Neural cell (in vitro differentiated cells): ENCODE measurements at regions not wholly inside any gene's neighbourhood (a gene's known extent, or its start where the extent isn't known, plus 50 kb on each side); places are given as distances from the start of the nearest gene placed in this dataset.

Source experiments
- H2AFZ ChIP-seq: fragments of 200-600, 300-800 bp; sonication (generic), shearing (Covaris generic); 2 replicates; pipeline ENCODE4 v1.6.0; 2014; ENCODE audit warnings: low read depth, mild to moderate bottlenecking, antibody characterized with exemption, low read length, moderate library complexity
- H3F3A ChIP-seq: fragments of 200-600 bp; shearing (Covaris generic); 2 replicates; pipeline ENCODE4 v1.6.1; 2016; ENCODE audit warnings: mild to moderate bottlenecking, moderate library complexity, mixed read lengths, antibody characterized with exemption, low read length; ENCODE audit not compliant: insufficient read depth, poor library complexity, severe bottlenecking
- H3K27ac ChIP-seq: fragments of 200-600, 300-800 bp; sonication (generic), shearing (Covaris generic); 2 replicates; pipeline ENCODE4 v1.5.1; 2014; ENCODE audit warnings: mild to moderate bottlenecking, low read length, moderate library complexity
- H3K27me3 ChIP-seq: fragments of 300-800, 200-600 bp; sonication (generic), shearing (Covaris generic); 2 replicates; pipeline ENCODE4 v1.6.0; 2014; ENCODE audit warnings: mild to moderate bottlenecking, low read depth, low read length, moderate library complexity; ENCODE audit not compliant: insufficient read depth
- H3K36me3 ChIP-seq: fragments of 300-800, 200-600 bp; sonication (generic), shearing (Covaris generic); 2 replicates; pipeline ENCODE4 v1.5.1; 2014; ENCODE audit warnings: mild to moderate bottlenecking, antibody characterized with exemption, low read length, moderate library complexity; ENCODE audit not compliant: insufficient read depth
- H3K4me2 ChIP-seq: fragments of 300-800, 200-600 bp; sonication (generic), shearing (Covaris generic); 2 replicates; pipeline ENCODE4 v1.6.0; 2014; ENCODE audit warnings: mild to moderate bottlenecking, low read length
- H3K4me3 ChIP-seq: fragments of 300-800, 200-600 bp; sonication (generic), shearing (Covaris generic); 2 replicates; pipeline ENCODE4 v1.5.1; 2014; ENCODE audit warnings: mild to moderate bottlenecking, low read length, moderate library complexity
- H3K79me2 ChIP-seq: fragments of 200-600 bp; shearing (Covaris generic); replicated peaks from 2 replicates; pipeline ENCODE4 v1.6.0; 2014; ENCODE audit warnings: mild to moderate bottlenecking, low read length, moderate library complexity; ENCODE audit not compliant: insufficient read depth
- H3K9ac ChIP-seq: fragments of 300-800, 200-600 bp; sonication (generic), shearing (Covaris generic); 2 replicates; pipeline ENCODE4 v1.6.1; 2016; ENCODE audit warnings: mild to moderate bottlenecking, low read length, mixed read lengths
- H3K9me2 ChIP-seq: fragments of 200-600 bp; shearing (Covaris generic); 2 replicates; pipeline ENCODE4 v1.6.1; 2016; ENCODE audit warnings: mild to moderate bottlenecking, low read length, mixed read lengths; ENCODE audit not compliant: insufficient read depth
- H3K9me3 ChIP-seq: fragments of 200-600, 300-800 bp; sonication (generic), shearing (Covaris generic); 2 replicates; pipeline ENCODE4 v1.6.1; 2016; ENCODE audit warnings: mild to moderate bottlenecking, mixed run types, low read length, moderate library complexity, mixed read lengths
- H4K20me1 ChIP-seq: fragments of 200-600 bp; shearing (Covaris generic); 2 replicates; pipeline ENCODE4 v1.6.1; 2016; ENCODE audit warnings: mild to moderate bottlenecking, mixed run types; ENCODE audit not compliant: insufficient read depth
- EP300 ChIP-seq: fragments of 450-650 bp; conservative IDR thresholded peaks from 2 replicates; pipeline ENCODE4 v1.6.1; 2014; ENCODE audit warnings: antibody characterized with exemption, mild to moderate bottlenecking, moderate library complexity; ENCODE audit not compliant: poor library complexity, severe bottlenecking
- EZH2 ChIP-seq: fragments of 200-600, 300-800 bp; shearing (Covaris generic), sonication (generic); IDR thresholded peaks from 2 replicates; pipeline ENCODE4 v1.6.1; 2014; ENCODE audit warnings: antibody characterized with exemption, low read length, borderline replicate concordance, mild to moderate bottlenecking; ENCODE audit not compliant: insufficient read depth, poor library complexity, severe bottlenecking
- MXI1 ChIP-seq: fragments of 450-650 bp; conservative IDR thresholded peaks from 2 replicates; pipeline ENCODE4 v1.6.1; 2014; ENCODE audit warnings: antibody characterized with exemption, mild to moderate bottlenecking; ENCODE audit not compliant: poor library complexity, severe bottlenecking
- POLR2AphosphoS5 ChIP-seq: IDR thresholded peaks from 2 replicates; pipeline ENCODE4 v1.6.1; 2012
- RAD21 ChIP-seq: fragments of 450-650 bp; conservative IDR thresholded peaks from 2 replicates; pipeline ENCODE4 v1.6.1; 2014; ENCODE audit warnings: antibody characterized with exemption, mild to moderate bottlenecking, moderate library complexity
- SMC3 ChIP-seq: fragments of 450-650 bp; conservative IDR thresholded peaks from 2 replicates; pipeline ENCODE4 v1.6.1; 2014; ENCODE audit warnings: antibody characterized with exemption, mild to moderate bottlenecking, moderate library complexity; ENCODE audit not compliant: poor library complexity
- TAF1 ChIP-seq: IDR thresholded peaks from 2 replicates; pipeline ENCODE4 v1.6.1; 2012; ENCODE audit warnings: low read depth
- TF ChIP-seq, protein P1 (sequence below): IDR thresholded peaks from 2 replicates; pipeline ENCODE4 v1.6.1; 2012; ENCODE audit warnings: borderline replicate concordance
- TF ChIP-seq, protein P2 (sequence below): fragments of 450-650 bp; IDR thresholded peaks from 2 replicates; pipeline ENCODE4 v1.5.1; 2014; ENCODE audit warnings: antibody characterized with exemption, mild to moderate bottlenecking, moderate library complexity; ENCODE audit not compliant: poor library complexity, severe bottlenecking

DNA sequence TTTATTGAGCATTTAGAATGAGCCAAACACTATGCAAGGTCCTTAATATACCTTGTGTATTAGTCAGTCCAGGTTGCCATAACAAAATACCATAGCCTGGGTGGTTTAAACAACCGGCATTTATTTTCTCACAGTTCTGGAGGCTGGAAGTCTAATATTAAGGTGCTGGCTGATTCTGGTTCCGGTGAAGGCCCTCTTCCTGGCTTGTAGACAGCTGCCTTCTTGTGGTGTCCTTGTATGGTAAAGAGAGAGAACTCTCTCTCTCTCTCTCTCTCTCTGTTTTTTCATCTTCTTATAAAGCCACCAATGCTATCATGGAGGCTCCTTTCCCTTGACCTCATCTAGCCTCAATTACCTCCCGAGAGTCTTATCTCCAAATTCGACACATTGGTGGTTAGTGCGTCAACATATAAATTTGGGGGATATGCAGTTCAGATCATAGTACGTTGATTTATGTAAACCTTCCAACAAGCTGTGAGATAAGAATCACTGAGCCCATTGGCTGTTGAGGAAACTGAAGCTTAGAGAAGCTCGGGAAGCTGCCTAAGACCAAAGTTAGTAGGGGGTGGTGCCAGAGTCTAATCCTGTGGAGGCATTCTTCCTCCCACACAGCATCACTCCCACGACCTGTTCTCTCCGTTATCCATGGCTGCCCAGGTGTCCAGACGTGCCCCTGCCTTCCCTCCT is 298.0 kb upstream of the PROK2 start:
- H2AFZ ChIP-seq, result no peak overlapping the region
- H3F3A ChIP-seq, result no peaks in the 10 kb centered on the region
- H3K36me3 ChIP-seq, result no peaks in the 10 kb centered on the region
- no peak for TF ChIP-seq EZH2
- TF ChIP-seq RAD21, result no peak
- TF ChIP-seq, protein P1, sequence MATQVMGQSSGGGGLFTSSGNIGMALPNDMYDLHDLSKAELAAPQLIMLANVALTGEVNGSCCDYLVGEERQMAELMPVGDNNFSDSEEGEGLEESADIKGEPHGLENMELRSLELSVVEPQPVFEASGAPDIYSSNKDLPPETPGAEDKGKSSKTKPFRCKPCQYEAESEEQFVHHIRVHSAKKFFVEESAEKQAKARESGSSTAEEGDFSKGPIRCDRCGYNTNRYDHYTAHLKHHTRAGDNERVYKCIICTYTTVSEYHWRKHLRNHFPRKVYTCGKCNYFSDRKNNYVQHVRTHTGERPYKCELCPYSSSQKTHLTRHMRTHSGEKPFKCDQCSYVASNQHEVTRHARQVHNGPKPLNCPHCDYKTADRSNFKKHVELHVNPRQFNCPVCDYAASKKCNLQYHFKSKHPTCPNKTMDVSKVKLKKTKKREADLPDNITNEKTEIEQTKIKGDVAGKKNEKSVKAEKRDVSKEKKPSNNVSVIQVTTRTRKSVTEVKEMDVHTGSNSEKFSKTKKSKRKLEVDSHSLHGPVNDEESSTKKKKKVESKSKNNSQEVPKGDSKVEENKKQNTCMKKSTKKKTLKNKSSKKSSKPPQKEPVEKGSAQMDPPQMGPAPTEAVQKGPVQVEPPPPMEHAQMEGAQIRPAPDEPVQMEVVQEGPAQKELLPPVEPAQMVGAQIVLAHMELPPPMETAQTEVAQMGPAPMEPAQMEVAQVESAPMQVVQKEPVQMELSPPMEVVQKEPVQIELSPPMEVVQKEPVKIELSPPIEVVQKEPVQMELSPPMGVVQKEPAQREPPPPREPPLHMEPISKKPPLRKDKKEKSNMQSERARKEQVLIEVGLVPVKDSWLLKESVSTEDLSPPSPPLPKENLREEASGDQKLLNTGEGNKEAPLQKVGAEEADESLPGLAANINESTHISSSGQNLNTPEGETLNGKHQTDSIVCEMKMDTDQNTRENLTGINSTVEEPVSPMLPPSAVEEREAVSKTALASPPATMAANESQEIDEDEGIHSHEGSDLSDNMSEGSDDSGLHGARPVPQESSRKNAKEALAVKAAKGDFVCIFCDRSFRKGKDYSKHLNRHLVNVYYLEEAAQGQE, result no peak
- TF ChIP-seq SMC3, result no peak
- TF ChIP-seq MXI1, result no peak
- no peak for TF ChIP-seq TAF1
- no peak for TF ChIP-seq POLR2AphosphoS5
- TF ChIP-seq, protein P2, sequence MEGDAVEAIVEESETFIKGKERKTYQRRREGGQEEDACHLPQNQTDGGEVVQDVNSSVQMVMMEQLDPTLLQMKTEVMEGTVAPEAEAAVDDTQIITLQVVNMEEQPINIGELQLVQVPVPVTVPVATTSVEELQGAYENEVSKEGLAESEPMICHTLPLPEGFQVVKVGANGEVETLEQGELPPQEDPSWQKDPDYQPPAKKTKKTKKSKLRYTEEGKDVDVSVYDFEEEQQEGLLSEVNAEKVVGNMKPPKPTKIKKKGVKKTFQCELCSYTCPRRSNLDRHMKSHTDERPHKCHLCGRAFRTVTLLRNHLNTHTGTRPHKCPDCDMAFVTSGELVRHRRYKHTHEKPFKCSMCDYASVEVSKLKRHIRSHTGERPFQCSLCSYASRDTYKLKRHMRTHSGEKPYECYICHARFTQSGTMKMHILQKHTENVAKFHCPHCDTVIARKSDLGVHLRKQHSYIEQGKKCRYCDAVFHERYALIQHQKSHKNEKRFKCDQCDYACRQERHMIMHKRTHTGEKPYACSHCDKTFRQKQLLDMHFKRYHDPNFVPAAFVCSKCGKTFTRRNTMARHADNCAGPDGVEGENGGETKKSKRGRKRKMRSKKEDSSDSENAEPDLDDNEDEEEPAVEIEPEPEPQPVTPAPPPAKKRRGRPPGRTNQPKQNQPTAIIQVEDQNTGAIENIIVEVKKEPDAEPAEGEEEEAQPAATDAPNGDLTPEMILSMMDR, result no peak
- TF ChIP-seq EP300, result no peak
- H3K4me3 ChIP-seq, result no peak overlapping the region
- no peaks in the 10 kb centered on the region for H3K9me2 ChIP-seq
- H3K4me2 ChIP-seq, result no peak overlapping the region
- no peak overlapping the region for H3K27ac ChIP-seq
- no peak overlapping the region for H3K9ac ChIP-seq
- no peaks in the 10 kb centered on the region for H3K27me3 ChIP-seq
- H4K20me1 ChIP-seq, result no peaks in the 10 kb centered on the region
- no peaks in the 10 kb centered on the region for H3K9me3 ChIP-seq
- no peaks in the 10 kb centered on the region for H3K79me2 ChIP-seq

DNA sequence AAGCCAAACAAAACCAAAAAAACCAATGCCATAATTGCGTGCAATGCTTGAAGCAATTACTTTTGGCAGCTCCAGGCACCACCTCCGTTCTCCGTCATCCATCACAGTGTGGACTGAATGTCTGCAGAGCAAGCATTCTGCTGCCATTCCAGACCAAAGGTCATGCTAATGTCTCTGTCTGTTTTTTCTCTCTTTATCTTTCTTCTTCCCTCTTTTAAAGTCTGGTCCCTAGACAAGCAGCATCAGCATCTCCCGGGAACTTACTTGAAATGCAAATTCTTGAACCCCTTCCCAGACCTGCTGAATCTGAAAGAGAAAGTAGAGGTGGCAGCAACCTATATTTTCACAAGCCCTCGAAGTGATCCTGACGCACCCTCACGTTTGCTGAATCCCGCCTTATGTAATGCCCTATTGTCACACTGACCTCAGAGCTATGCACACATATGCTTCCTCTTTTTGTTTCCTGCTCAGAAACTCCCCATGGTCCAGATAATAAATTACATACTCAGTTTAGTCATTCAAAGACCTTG is 297.3 kb upstream of the PROK2 start:
- TF ChIP-seq RAD21 (no peak), POLR2AphosphoS5 (no peak)
- H3F3A ChIP-seq, result no peaks in the 10 kb centered on the region
- H3K9ac ChIP-seq, result no peak overlapping the region
- H3K27me3 ChIP-seq, result no peaks in the 10 kb centered on the region
- no peak overlapping the region for H3K4me3 ChIP-seq
- H3K9me3 ChIP-seq, result no peaks in the 10 kb centered on the region
- H3K9me2 ChIP-seq, result no peaks in the 10 kb centered on the region
- no peak overlapping the region for H3K4me2 ChIP-seq
- H3K27ac ChIP-seq, result no peak overlapping the region
- H2AFZ ChIP-seq, result no peak overlapping the region
- H3K79me2 ChIP-seq, result no peaks in the 10 kb centered on the region
- no peaks in the 10 kb centered on the region for H4K20me1 ChIP-seq
- no peaks in the 10 kb centered on the region for H3K36me3 ChIP-seq
